PC-9 (cell line): ENCODE measurements at regions not wholly inside any gene's neighbourhood (a gene's known extent, or its start where the extent isn't known, plus 50 kb on each side); places are given as distances from the start of the nearest gene placed in this dataset.

ENCODE experiments used
- EZH2 ChIP-seq: fragments of 200-600 bp; sonication (generic); IDR thresholded peaks from 2 replicates; pipeline ENCODE4 v1.8.0; 2017; ENCODE audit warnings: antibody characterized with exemption, low read depth
- TF ChIP-seq, protein P1 (sequence below): fragments of 200-600 bp; sonication (generic); conservative IDR thresholded peaks from 2 replicates; pipeline ENCODE4 v1.6.1; 2017; ENCODE audit warnings: mixed run types, antibody characterized with exemption, mild to moderate bottlenecking, moderate library complexity

DNA sequence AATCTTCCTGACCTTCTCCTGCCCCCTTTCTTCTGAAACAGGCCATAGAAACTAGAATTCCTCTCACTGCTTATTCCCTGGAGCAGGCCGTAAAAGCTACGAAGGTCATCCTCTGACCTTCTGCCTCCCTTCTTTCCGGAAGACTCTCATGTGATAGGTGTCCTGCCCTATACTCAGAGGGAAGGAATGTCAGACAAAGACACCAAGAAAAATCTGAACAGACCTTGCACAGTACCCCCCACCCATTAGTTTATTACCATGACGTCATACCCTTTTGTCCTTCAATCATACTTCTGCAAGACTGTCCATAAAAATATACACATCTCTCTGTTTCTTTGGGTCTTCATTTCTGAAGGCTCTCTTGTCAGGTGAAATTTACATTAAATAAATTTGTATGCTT lies 1523.9 kb downstream of the RPA4 start:
- no peak for TF ChIP-seq EZH2
- TF ChIP-seq, protein P1, sequence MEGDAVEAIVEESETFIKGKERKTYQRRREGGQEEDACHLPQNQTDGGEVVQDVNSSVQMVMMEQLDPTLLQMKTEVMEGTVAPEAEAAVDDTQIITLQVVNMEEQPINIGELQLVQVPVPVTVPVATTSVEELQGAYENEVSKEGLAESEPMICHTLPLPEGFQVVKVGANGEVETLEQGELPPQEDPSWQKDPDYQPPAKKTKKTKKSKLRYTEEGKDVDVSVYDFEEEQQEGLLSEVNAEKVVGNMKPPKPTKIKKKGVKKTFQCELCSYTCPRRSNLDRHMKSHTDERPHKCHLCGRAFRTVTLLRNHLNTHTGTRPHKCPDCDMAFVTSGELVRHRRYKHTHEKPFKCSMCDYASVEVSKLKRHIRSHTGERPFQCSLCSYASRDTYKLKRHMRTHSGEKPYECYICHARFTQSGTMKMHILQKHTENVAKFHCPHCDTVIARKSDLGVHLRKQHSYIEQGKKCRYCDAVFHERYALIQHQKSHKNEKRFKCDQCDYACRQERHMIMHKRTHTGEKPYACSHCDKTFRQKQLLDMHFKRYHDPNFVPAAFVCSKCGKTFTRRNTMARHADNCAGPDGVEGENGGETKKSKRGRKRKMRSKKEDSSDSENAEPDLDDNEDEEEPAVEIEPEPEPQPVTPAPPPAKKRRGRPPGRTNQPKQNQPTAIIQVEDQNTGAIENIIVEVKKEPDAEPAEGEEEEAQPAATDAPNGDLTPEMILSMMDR, result no peak
